Retina (tissue), 1 donor: ENCODE measurements at regions not wholly inside any gene's neighbourhood (a gene's known extent, or its start where the extent isn't known, plus 50 kb on each side); places are given as distances from the start of the nearest gene placed in this dataset.

Experiments
- DNase-seq: peaks from one replicate; pipeline ENCODE4 v3.0.0-alpha.2; 2016

DNA sequence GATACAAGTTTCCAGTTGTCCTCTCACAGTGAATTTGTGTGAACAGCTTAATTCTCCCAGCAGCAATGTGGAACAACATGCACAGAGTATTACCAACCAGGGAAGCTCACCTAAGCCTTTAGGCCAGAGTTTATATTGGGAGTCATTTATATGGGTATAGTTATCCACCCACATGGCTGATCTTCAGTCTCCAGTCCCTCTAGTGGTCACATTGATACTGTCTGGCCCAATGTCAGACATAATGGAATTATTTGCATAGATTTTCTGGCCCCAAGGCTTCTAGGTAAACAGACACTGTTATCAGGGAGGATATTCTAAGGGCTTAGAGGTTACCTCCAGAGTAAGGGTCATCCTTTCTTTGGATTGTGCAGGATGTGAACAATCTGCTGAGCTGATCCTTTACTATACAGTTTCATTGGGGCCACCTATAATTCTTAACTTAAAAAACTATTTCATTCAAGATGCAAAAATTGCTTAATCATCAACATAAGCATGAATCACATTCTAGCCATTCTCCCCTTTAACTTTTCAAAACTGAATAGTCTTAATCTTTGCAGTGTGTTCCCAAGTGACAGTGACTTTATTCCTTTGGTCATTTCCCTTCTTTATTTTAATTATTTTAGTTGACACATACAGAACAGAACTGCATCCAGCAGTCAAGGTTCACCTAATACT lies 210.9 kb downstream of the LTN1 start:
- DNase-seq, result no peak

GRCh38 chr21:28779914-28780313 lies 212.8 kb downstream of the LTN1 start:
- DNase-seq, result no peak

DNA sequence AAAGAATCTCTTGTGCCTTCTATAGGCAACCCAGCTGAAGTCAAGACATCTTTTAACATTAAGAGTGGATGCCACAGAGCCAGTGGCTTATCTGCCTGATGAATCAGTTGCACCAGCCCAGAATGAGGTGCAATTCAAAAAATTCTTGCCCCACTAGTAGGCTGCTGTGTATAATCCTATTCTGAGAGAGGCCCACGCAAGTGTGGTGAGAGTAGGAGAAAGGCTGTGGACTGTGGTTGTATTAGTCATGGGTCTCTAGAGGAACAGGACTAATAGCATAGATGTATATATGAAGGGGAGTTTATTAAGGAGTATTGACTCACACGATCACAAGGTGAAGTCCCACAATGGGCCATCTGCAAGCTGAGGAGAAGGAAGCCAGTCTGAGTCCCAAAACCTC lies 216.4 kb downstream of the LTN1 start:
- no peak for DNase-seq

DNA sequence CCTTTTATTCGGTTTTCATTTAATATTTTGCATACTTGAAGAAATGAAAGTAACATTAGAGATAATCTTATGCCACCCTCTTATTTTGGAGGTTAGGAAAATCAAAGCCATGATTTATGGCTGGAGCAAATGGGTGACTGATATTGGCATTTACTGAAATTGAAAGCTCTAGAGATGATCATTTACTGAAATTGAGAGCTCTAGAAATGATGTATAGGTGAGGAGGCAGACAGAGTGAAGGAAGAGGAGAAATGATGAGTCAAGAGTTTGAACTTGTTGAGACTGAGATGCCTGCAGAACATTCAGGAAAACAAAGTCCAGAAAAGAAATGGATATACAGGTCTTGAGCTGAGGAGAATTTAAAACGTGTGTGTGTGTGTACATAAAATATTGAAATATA lies 217.6 kb downstream of the LTN1 start:
- no peak for DNase-seq

DNA sequence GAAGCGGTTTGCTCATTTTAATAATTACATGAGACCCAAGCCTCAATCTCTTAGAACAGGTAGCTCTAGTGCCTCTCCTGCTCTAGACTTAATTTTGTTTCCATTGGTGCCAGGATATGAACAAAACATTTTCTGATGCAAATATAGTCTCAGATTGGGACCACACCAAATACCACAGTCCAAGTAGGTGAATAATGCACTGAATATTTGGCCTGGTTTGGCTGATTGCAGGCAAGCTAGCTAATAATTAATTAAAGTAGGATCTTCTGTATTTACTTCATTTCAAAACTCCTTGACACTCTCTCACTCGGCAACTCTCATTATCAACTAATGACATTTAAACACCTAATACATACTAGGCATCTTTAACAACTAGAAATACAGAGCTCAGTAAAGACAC lies 219.6 kb downstream of the LTN1 start:
- no peak for DNase-seq

DNA sequence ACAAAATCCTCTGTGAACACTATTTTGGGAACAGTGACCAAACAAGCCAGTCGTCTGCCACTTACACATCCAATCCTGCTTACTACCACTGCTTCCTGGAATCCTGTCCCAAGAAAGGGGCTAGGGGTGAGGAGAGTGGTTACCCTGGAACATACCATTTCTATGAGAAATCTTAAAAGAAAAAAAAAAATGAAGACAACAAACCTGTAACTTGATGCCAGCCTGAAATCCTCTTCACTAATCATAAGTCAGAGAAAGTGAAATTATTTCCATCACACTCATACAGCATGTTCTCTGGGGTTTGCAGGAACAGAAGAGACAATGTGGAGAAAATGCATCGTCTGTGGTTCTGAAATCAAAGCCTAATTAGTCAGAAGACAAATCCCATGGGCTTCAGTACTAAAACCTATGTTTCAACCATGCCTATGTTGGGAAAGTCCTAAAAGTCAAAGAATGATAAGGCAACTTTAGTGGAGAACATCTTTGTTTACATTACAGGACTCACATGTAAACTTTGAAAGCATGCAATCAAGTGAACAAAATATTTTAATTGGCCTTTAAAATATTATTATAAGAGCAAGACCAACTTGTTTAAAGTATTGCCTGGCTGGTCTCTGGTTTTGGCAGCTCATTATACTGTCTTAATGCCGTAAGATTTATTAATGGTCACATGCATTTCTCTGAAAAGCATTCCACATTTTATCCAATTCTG lies 220.7 kb downstream of the LTN1 start:
- no peak for DNase-seq

DNA sequence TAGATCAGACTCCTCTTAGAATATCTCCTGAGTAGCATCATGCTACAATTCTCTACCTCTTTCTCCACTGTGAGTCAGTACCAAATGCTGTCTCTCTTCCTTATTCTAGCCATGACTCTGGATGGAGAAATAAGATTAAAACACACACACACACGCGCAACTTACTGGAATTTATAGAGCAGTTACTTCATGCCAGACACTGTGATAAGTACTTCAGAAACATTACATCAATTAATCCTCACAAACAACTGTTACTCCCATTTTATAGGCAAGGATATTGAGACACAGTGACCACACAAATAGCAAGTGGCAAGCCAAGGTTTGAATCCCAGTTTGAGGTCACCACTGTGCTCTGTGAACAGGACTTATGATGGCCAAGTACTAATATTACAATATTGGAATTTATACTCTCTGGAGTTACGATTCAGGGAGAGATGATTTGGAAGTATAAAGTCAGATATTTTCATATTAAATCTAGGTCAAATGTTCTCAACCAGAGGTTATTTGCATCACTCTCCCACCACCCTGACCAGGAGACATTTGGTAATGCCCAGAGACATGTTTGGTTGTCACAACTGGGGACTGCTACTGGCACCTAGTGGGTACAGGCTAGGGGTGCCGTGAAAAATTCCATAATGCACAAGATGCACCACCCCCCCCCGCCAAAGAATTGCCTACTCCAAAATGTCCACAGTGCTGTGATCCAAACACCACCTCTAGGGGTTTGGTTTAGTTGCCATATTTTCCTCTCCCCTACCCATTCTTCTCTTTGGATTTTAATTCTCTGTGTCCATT lies 221.6 kb downstream of the LTN1 start:
- DNase-seq, result no peak

GRCh38 chr21:28769683-28770082 lies 223.0 kb downstream of the LTN1 start:
- no peak for DNase-seq

DNA sequence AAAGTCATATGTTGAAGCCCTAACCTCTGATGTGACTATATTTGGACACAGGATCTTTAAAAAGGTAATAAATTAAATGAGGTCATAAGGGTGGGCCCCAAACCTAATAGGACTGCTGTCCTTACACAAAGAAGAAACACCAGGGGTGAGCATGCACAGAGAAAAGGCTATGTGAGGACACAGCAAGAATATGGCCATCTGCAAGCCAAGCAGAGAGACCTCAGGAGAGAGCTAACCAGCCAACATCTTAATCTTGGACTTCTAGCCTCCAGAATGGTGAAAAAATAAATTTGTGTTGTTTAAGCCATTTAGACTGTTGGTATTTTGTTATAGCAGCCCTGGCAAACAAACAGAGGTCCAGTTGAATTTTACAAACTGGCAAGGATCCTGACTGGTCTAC lies 223.9 kb downstream of the LTN1 start:
- DNase-seq, result no peak

GRCh38 chr21:28767523-28767922 lies 225.2 kb downstream of the LTN1 start:
- DNase-seq, result no peak

GRCh38 chr21:28763809-28764418 lies 228.8 kb downstream of the LTN1 start:
- DNase-seq, result no peak

DNA sequence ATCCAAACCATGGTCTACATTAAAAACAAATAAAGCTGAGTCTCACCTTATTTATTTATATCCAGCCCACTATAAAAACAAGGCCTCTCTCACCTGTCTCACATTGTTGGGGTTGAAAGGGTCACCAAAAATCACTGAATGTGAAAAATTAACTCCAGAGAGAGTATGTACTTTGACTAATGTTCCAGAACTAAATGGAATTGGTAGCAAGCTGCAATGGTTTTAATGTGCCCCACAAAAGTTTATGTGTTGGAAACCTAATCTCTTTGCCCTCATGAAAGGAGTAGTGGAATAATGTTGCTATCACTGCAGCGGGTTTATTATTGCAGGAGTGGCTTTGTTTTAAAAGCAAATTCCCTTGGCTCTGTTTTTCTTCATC lies 230.3 kb downstream of the LTN1 start:
- DNase-seq, result no peak

DNA sequence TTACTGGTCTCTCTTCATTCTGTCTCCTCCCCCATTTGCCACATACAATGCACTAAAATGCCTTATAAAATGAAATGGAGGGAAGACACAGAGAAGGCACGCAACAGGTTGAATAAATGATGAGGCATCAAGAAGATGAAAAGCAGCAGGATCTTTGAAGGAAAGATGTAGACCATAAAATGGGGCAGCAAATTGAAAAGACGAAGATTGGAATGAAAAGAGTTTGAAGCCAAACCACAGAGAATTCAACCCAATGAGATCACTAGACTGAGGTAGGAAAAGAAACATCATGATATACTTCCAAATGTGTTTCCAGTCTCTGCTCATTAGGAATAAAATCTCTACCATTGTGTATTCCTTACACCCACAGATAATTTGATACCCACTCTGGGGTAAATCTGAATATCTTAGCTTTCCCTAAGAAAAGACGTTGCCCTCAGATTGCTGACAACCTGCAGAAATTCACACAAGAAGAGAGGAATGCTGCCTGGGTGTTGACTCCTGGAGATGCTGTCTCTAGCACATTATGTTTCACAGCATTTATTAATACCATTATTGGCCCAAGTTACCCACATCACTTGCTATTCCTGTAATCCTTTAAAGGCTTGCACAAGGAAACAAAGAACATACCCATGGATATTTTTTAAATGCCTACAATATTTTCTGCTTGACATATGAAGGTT lies 230.9 kb downstream of the LTN1 start:
- no peak for DNase-seq

- DNase-seq, result no peak
These were observed 233.8 kb downstream of the LTN1 start for GRCh38 chr21:28758883-28759242.

- no peak for DNase-seq
These were observed 234.4 kb downstream of the LTN1 start for GRCh38 chr21:28758042-28758882.

GRCh38 chr21:28754862-28755261 lies 237.8 kb downstream of the LTN1 start:
- DNase-seq, result no peak

DNA sequence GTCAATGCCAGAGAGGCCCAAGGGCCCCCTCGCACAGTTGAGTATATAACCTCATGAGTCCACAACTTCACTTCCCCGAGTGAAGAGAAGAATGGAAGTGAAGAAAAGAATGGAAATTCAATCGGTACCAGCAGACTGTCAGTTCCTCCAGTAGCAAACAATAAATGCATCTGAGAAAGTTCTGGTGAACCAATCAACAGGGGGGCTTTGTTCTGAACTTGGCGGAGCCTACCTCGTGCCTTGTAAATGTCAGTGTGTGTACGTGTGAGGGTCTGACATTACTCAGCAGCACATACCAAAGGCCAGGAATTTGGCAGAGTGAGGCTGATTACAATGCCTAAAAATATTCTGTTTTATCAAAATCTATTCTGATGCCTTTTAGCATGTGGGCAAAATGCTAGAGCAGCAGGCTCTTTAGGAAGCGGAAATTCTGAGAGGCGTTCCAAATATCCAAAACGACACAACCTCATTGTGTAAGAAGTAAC lies 238.5 kb downstream of the LTN1 start:
- no peak for DNase-seq

- no peak for DNase-seq
These were observed 240.5 kb downstream of the LTN1 start for GRCh38 chr21:28752131-28752530.

- DNase-seq, result no peak
These were observed 241.5 kb downstream of the LTN1 start for GRCh38 chr21:28751176-28751575.

DNA sequence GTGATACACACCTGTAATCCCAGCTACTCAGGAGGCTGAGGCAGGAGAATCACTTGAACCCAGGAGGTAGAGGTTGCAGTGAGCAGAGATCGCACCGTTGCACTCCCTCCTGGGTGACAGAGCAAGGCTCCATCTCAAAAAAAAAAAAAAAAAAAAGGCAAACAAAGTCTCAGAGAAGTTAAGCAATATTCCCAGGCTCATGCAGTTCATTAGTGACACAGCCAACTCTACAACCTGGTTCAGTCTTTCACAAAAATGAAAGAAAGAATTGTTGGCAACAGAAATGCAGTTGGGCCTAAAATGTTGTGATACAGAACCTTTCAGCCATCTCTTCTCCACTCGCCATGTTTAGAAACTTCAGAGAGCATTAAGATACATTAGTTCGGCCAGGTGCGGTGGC lies 242.1 kb downstream of the LTN1 start:
- no peak for DNase-seq

DNA sequence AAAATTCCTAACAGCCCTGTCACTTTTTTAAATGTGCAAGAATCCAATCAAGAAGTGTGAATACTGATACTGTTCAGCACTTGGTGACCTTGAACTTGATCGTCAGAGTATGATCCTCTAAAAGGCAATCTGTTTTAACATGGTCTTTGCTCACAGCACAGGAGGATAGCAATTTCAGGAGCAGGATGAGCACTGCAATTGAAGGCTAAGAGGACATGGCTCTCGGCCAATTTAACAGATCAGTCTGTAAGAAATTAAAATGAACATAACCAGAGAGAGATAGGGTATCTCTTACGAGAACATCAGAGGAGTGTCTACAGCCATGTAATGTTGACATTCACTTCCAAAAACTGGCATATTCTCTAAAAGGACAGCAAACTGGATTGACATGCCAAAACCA lies 243.1 kb downstream of the LTN1 start:
- DNase-seq, result no peak

- no peak for DNase-seq
These were observed 245.2 kb downstream of the LTN1 start for GRCh38 chr21:28747464-28747863.
